PFSK-1 (cell line): ENCODE measurements at regions not wholly inside any gene's neighbourhood (a gene's known extent, or its start where the extent isn't known, plus 50 kb on each side); places are given as distances from the start of the nearest gene placed in this dataset.

Source experiments
- FOXP2 ChIP-seq: optimal IDR thresholded peaks from 2 replicates; pipeline ENCODE3; 2011; ENCODE audit warnings: borderline replicate concordance, control low read depth, inconsistent platforms; ENCODE audit not compliant: insufficient read depth; ENCODE audit errors: extremely low read length, extremely low read depth
- POLR2AphosphoS5 ChIP-seq: IDR thresholded peaks from 2 replicates; pipeline ENCODE4 v1.6.1; 2012; ENCODE audit warnings: low read depth, mild to moderate bottlenecking, control low read depth, low read length, moderate library complexity
- SIN3A ChIP-seq: IDR thresholded peaks from 2 replicates; pipeline ENCODE4 v1.6.1; 2012; ENCODE audit warnings: mild to moderate bottlenecking, low read length, moderate library complexity, borderline replicate concordance; ENCODE audit not compliant: insufficient read depth
- TAF1 ChIP-seq: IDR thresholded peaks from 2 replicates; pipeline ENCODE4 v1.6.1; 2012; ENCODE audit warnings: low read length, control low read depth, borderline replicate concordance; ENCODE audit not compliant: insufficient read depth
- TF ChIP-seq, protein P1 (sequence below), 2 experiments: IDR thresholded peaks; 2 replicates each; pipeline versions ENCODE4 v1.6.1 to v1.8.0; 2011 to 2012; ENCODE audit warnings: low read depth in 2 of 2, low read length in 2 of 2, control low read depth in 1 of 2, inconsistent platforms in 1 of 2, mild to moderate bottlenecking in 1 of 2, moderate library complexity in 1 of 2; ENCODE audit not compliant: insufficient read depth in 1 of 2

DNA sequence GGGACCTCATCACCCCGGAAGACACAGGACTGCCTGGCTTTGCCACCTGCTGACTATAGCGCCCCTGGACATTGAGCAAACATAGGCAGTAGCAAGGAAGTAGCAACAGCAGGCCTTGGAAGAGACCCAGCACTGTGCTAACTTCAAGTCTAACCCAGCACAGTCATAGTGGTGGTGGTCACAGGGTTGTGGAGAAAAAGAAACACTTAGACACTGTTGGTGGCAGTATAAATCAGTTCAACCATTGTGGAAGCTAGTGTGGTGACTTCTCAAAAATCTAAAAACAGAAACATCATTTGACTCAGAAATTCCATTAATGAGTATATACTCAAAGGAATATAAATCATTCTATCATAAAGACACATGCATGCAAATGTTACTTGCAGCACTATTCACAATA, 874.0 kb upstream of the EPHA5 start:
- TF ChIP-seq POLR2AphosphoS5 (no peak), FOXP2 (no peak), TAF1 (no peak), SIN3A (no peak)
- TF ChIP-seq, protein P1, sequence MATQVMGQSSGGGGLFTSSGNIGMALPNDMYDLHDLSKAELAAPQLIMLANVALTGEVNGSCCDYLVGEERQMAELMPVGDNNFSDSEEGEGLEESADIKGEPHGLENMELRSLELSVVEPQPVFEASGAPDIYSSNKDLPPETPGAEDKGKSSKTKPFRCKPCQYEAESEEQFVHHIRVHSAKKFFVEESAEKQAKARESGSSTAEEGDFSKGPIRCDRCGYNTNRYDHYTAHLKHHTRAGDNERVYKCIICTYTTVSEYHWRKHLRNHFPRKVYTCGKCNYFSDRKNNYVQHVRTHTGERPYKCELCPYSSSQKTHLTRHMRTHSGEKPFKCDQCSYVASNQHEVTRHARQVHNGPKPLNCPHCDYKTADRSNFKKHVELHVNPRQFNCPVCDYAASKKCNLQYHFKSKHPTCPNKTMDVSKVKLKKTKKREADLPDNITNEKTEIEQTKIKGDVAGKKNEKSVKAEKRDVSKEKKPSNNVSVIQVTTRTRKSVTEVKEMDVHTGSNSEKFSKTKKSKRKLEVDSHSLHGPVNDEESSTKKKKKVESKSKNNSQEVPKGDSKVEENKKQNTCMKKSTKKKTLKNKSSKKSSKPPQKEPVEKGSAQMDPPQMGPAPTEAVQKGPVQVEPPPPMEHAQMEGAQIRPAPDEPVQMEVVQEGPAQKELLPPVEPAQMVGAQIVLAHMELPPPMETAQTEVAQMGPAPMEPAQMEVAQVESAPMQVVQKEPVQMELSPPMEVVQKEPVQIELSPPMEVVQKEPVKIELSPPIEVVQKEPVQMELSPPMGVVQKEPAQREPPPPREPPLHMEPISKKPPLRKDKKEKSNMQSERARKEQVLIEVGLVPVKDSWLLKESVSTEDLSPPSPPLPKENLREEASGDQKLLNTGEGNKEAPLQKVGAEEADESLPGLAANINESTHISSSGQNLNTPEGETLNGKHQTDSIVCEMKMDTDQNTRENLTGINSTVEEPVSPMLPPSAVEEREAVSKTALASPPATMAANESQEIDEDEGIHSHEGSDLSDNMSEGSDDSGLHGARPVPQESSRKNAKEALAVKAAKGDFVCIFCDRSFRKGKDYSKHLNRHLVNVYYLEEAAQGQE (IDR thresholded peaks at IDR 0.05; ENCODE audit: insufficient read depth in 1 of 2, low read depth in 2 of 2, low read length in 2 of 2) = no peak

GRCh38 chr4:66539745-66540144, 869.5 kb upstream of the EPHA5 start:
- TF ChIP-seq SIN3A = no peak
- TF ChIP-seq, protein P1 (IDR thresholded peaks at IDR 0.05; ENCODE audit: insufficient read depth in 1 of 2, low read depth in 2 of 2, low read length in 2 of 2) = no peak
- TF ChIP-seq TAF1 = no peak
- TF ChIP-seq FOXP2 = no peak
- TF ChIP-seq POLR2AphosphoS5 = no peak

DNA sequence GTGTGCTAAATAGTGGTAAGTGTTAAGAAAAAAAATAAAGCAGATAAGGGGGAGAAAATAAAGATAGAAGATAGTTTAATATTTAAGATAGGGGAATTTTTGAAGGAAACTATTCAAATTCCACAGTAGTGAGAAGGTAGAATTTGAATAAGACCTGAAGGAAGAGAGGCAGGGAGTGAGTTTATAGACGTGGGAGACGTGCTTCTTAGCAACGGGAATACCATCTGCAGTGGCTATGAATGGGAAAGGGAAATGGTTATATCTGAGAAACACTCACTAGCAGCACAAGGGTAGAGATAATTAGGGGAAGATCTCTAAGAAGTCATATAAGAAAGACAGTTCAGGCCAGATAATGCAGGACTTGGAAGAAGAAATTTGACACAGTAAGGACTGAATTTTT, 854.5 kb upstream of the EPHA5 start:
- TF ChIP-seq SIN3A = no peak
- no peak for TF ChIP-seq POLR2AphosphoS5
- TF ChIP-seq FOXP2 = no peak
- TF ChIP-seq, protein P1 (IDR thresholded peaks at IDR 0.05; ENCODE audit: insufficient read depth in 1 of 2, low read depth in 2 of 2, low read length in 2 of 2) = no peak
- no peak for TF ChIP-seq TAF1

DNA sequence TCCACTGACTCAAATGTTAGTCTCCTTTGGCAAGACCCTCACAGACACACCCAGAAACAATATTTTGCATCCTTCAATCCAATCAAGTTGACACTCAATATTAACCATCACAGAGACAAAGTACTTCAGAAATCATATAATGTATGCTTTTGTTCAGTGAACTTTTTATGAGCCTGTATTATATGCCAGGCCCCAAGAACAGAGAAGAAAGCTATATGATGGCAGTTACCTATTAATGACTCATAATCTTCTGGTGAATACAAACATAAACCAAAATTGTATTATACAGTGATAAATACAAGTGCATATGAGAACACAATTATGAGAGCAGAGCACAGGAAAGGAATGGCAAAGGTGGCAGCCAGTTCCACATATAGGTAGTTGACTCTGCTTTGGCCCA, 852.0 kb upstream of the EPHA5 start:
- TF ChIP-seq POLR2AphosphoS5 (no peak), SIN3A (no peak), TAF1 (no peak), FOXP2 (no peak)
- TF ChIP-seq, protein P1 (IDR thresholded peaks at IDR 0.05; ENCODE audit: insufficient read depth in 1 of 2, low read depth in 2 of 2, low read length in 2 of 2) = no peak

- TF ChIP-seq SIN3A (no peak), TAF1 (no peak), POLR2AphosphoS5 (no peak), FOXP2 (no peak)
- TF ChIP-seq, protein P1 (IDR thresholded peaks at IDR 0.05; ENCODE audit: insufficient read depth in 1 of 2, low read depth in 2 of 2, low read length in 2 of 2) = no peak
Observed at GRCh38 chr4:66516940-66517339, 846.7 kb upstream of the EPHA5 start.
